Activated T-cell treated with anti-CD3 and anti-CD28 coated beads, Interleukin-2, amount 50 U/mL, for 1 hour (primary cell): ENCODE measurements at regions not wholly inside any gene's neighbourhood (a gene's known extent, or its start where the extent isn't known, plus 50 kb on each side); places are given as distances from the start of the nearest gene placed in this dataset.
"Not testable (repeated sequence)": the region's sequence is repeated elsewhere in the genome, so short reads cannot be mapped to it uniquely, and the experiment has no call there.

Experiments used
- DNase-seq: peaks from one replicate; pipeline ENCODE4 v3.0.0-alpha.2; 2020

DNA sequence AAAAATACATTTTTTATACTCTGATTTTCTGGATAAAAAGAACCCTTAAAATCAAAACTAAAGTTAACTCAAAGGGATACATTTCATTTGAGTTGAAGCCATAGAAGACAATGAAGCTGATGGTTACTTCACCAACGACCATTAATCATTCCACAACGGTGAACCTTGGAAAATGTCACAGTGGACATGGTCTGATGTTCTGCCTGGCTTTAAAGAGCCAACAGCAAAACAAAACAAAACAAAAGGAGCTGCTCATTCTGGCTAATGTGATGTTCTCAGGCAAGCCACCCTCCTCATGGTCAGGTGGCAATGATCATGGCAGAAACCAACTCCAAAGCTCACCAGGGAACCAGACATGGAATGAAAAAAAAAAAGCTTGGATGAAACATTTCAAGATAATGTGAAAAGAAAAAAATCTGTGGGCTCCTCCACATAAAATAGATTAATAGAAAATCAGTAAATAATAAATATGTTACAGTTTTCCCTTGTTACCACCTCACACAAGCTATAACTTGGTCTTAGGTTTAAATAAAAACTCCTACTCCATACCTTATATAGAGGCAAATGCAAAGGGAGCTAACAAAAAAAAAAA is 90.1 kb upstream of the SERTAD2 start:
- no peak for DNase-seq

GRCh38 chr2:64745562-64745961 is 91.8 kb upstream of the SERTAD2 start:
- DNase-seq = no peak

DNA sequence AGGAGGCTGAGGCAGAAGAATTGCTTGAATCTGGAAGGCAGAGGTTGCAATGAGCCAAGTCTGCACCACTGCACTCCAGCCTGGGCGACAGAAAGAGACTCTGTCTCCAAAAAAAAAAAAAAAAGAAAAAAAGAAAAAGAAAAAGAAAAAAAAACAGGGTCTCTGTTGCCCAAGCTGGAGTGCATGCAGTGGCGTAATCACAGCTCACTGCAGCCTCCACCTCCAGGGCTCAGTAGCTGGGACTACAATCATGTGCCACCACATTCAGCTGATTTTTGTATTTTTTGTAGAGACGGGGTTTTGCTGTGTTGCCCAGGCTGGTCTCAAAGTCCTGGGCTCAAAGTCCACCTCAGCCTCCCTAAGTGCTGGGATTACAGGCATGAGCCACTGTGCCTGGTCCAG is 94.0 kb upstream of the SERTAD2 start:
- DNase-seq = not testable (repeated sequence)

DNA sequence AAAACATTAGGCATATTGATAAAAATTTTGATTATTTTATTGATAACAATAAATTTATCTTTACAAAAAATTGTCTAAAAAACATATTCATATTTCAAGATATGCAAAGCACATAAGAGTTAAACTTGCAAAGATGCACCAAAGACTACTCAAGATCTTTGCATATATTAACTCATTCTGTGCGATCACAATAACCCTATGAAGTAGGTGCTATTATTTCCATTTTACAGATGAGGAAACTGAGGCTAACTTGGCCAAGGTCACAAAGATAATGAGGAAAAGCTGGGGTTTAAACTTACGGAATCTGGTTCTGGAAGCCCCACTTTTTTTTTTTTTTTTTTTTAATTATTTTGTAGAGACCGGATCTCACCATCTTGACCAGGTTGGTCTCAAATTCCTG is 94.4 kb upstream of the SERTAD2 start:
- no peak for DNase-seq

GRCh38 chr2:64748561-64748960 is 94.8 kb upstream of the SERTAD2 start:
- no peak for DNase-seq

DNA sequence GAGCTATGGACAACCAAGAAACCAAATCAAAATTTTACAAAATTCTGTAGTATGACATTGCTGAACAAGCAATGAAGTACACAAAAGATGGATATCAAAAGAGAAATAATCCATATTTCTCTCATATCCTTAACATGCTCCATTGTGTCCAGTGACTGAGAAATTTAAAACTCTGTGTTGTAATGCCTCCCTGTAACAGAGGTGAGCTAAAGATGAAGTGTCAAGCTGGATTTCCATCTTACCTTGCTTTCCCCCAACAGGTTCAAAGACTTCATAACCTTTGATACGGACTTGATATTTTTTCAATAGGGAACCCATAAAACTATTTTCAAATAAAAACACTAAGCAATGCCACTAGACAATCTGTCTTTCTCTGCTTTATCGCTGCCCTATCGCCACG is 95.7 kb upstream of the SERTAD2 start:
- DNase-seq = no peak

GRCh38 chr2:64750001-64750816 is 96.5 kb upstream of the SERTAD2 start:
- peak; percentile 49 for DNase-seq

DNA sequence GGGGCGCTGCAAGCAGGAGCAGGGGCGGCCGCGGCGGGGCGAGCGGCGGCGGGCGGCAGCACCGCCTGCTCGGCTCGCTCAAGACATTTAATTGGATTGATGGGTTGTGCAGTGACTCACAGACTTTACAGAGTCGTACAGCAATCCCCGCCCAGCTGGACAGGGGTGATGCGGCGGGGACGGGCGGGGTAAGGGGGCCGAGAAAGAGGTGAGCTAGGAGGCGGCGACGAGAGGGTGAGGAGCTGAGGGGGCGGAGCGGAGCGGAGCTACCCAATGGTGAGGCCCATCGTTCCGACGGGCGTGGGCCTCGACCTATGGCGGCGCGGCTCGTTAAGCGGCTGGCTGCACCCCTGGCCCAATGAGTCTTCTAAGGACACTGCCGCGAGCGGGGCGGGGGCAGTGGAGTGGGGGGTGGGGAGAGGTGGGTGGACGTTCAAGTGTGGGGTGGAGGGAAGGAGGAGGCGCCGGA is 97.1 kb upstream of the SERTAD2 start:
- DNase-seq = peak; percentile 95

DNA sequence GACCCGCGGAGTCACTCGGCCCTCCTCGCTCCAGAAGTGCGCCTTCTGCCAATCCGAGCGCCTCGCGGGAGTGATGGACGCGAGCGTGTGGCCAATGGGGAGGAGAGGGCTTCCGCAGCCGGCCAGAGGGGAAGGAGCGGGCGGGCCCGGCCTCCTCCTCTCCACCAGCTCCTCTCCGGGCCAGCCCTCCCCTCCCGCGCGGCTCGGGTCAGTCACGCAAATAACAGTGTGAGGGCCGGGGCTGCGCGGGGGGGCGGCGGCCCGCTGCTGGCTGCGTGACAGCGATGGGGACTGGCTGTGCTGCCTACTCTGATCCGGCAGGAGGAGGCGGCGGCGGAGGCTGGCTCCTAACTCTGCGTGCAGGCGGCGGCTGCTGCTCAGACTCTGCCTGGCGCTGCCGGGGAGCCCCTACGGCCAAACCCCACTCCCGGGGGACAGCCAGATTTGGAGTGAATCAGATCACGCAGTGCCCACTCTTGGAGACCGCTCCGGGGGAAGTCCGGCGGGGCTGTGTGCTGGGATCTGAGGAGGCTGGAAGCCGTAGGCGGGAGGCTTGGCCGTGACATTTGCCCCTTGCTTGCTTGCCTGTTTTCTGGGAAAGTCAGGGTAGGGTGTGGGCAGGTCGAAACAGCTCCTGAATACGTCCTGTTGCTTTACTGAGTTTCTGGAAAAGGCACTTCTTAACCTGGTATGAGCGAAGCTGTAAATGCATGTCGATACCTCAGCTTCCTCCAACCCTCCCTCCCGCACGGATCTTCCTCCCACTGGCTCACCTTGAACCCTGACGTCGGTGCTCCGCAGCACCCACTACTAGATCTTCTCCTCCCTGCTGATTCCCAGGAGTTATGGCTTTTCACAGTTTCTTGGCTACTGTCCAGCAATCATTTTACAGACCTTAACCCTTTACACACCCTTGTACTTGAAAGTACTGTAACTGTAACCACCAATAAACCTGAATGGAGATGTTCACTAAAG is 97.9 kb upstream of the SERTAD2 start:
- DNase-seq = no peak

GRCh38 chr2:64753399-64753798 is 99.7 kb upstream of the SERTAD2 start:
- no peak for DNase-seq

DNA sequence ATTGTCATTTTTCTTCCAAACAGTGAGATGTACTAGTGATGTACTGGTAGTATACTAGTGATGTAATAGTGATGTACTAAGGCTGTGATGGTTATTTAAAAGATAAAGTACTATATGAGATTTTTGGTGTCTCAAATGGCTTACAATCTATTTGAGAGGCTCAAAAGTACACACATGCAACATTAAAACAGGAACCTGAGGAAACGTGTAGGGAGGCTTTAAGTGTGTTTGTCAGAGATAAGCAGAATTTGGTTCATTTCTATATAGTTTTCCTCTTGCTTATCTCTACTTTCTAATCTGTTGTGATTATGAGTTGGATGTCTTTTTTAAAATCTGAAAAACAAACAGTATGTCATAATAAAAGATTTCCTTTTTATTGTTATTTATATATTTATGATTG is 100.9 kb upstream of the SERTAD2 start:
- DNase-seq = no peak

- DNase-seq = no peak
Observed at GRCh38 chr2:64757126-64757525, 103.4 kb upstream of the SERTAD2 start.

- DNase-seq = no peak
Observed at GRCh38 chr2:64760128-64760527, 106.4 kb upstream of the SERTAD2 start.

DNA sequence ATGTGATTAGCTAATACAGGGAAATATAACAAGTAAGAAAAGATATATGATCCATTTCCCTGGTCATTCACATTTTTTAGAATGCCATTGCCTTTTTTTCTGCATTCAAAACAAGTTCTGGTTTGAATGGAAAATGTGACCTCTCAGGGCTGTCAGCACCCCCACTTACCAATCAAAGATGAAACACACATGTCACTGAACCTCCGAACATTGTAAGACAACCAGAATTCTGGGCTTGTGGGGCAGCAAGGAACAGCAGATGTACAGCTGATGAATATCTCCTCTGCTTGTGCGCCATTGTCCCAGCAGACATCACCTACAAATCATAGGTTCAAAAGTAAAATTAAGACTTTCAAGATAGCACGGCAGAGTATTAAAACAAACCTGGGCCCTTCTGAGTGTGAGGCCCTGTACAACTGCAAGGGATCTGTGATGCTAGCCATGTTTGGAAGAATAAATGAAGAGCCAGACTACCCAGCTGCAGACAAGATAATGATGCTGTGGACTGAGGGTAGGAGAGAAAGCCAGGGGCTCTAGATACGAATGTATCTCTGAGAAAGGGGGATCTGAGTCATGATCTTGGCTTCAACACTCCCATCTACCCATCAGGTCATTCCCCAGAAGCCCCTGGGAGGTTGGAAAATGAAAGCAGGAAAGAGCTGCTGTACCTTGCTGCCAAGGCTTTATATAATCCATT is 108.7 kb upstream of the SERTAD2 start:
- no peak for DNase-seq

DNA sequence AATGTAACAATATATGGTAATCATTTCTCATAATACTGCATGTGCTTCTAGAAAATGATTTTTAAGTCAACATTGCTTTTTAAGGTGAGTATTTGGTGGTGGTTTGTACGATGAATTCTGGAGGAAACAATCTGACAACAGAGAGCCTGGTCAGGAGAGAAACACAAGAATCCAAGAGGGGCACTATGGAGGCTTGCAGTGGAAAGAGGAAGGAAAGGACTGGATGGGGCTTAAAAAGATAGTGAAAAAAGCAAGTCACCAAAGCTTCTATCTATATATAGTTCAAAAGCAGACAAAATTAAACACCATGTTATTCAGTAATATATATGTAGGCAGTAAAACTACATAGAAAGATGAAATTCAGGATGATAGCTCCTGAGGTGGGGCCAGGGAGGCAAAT is 109.4 kb upstream of the SERTAD2 start:
- no peak for DNase-seq

DNA sequence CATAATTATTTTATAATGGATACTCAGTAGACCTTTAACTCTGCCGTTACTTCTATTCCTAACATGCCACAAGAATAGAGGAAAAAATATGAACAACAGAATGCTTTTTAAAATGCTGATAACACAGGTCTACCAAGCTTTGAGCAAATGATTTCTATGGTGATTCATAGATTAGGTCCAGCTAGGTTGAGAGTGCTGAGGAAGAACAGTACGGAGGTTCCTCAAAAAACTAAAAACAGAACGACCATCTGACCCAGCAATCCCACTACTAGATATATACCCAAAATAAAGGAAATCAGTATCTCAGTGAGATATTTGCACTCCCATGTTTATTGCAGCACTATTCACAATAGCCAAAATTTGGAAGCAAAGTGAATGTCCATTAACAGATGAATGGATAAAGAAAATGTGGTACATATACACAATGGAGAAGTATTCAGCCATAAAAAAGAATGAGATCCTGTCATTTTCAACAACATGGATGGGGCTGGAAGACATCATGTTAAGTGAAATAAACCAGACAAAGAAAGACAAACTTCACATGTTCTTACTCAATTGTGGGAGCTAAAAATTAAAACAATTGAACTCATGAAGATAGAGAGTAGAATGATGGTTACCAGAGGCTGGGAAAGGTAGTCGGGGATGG is 111.6 kb upstream of the SERTAD2 start:
- no peak for DNase-seq

DNA sequence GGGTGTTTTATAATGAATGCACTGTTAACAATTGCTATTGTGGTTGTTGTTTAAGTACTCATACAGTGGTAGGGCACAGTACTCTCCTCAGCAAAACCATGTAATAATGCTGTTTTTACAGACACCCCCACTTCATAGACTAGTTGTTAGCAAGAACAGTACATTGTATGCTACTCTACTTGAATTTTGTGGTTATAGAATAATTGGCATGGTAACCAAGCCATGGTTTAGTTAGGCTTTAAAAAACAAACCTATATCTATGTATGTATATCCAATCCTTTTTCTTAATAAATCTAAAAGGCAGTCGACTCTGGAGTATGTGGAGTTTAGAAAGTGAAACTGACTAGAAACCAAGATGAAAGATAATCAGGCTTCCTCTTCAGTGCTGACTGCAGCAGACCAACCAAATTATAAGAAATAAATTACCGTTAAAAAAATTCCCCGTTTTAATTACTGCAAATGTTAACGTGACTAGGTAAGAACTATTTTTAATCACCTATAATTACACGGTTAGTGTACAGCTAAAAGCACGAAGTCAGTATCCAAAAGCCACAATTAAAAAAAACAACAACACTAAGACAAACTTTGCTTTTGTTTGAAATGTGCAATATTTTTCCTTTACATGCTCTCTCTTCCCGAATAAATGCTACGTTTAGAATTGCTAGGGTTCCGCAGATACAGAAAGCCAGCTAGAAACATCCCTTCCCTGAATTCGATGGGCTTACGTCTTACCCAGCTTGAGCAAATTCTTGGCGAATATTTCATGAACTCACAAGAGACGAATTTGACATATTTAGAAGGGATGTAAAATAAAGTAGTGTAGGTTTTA is 113.3 kb upstream of the SERTAD2 start:
- no peak for DNase-seq

- peak; percentile 76 for DNase-seq
Observed at GRCh38 chr2:64767670-64768468, 114.2 kb upstream of the SERTAD2 start.

GRCh38 chr2:64768491-64769005 is 114.8 kb upstream of the SERTAD2 start:
- no peak for DNase-seq

DNA sequence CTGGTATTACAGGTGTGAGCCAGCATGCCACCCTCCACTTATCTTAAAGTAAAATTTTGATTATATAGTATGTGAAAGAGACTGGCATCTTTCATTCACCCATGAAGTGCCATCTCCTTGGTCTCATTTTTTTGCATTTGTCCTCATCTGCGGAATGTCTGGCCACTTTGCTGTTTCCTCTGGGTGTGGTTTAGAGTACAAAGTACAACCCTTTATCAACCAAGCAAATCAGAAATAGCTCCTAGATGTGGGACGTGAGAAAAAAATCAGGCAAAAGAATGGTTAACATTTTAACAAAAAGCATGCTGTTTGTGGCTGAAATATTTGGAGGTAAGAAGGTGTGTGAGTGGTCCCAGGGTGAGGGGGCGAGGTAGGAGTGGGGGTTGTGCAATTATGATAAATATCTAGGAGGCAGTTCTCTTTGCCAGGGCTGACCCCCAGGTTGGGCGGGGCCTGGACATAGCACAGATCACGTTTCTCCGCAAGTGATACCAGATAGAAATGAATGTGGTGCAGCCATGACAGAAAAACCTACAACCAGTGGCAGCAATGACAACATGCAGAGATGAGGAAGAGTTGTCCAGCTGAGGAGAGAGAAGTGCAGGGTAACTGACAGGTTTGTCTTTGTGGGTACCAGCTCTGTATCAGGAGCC is 115.8 kb upstream of the SERTAD2 start:
- DNase-seq = no peak
